ENCODE measurements at regions not wholly inside any gene's neighbourhood (a gene's known extent, or its start where the extent isn't known, plus 50 kb on each side); places are given as distances from the start of the nearest gene placed in this dataset.
"Not testable (repeated sequence)": the region's sequence is repeated elsewhere in the genome, so short reads cannot be mapped to it uniquely, and the experiment has no call there.

- H2AK9ac ChIP-seq (replicated peaks; ENCODE audit: low read depth, low read length, poor library complexity): no peak overlapping the region
- no peak overlapping the region for H2AFZ ChIP-seq (replicated peaks; ENCODE audit: low read length, poor library complexity)
- in situ Hi-C loops (cut with MboI; ENCODE audit: low sequenced_read_pairs) (no loop called here), dilution Hi-C loops (cut with HindIII; ENCODE audit: low sequenced_read_pairs, unreplicated experiment) (no loop called here), intact Hi-C loops (cut with micrococcal nuclease) (loop anchor here (5.0 kb wide), 1 partner anchor 281 kb away; no protein-coding TSS in a partner anchor)
- CTCF ChIA-PET: interaction anchor here (2.8 kb wide), 1 partner anchor 26 kb away, joined by 16 read pairs; no protein-coding TSS in a partner anchor
- no peak overlapping the region for H4K91ac ChIP-seq (ENCODE audit: insufficient read depth, low read depth, low read length)
- H3K9me3 ChIP-seq (ENCODE audit: control insufficient read depth, insufficient read depth, low read length): no peaks in the 10 kb centered on the region
- no peak overlapping the region for H3K18ac ChIP-seq (ENCODE audit: low read depth, low read length)
- TF ChIP-seq CTCF (conservative IDR thresholded peaks at IDR 0.05; ENCODE audit: low read depth, low read length): no peak
- no peak for TF ChIP-seq RAD21 (IDR thresholded peaks at IDR 0.05; ENCODE audit: low read length)
- no peak for ATAC-seq (ENCODE audit: low read depth)
- H3K36me3 ChIP-seq (ENCODE audit: control insufficient read depth, insufficient read depth, low read length): no peaks in the 10 kb centered on the region
- no CpG with 5 or more reads among the region's 1 CpG for WGBS, 2 experiments (ENCODE audit: extremely low coverage in 2 of 2, insufficient read length in 1 of 2)
- no peak overlapping the region for H3K23ac ChIP-seq (ENCODE audit: low read depth, low read length)
- BruUV-seq (replicated peaks): no TSS peak
- no peaks in the 10 kb centered on the region for H3K4me1 ChIP-seq (ENCODE audit: control insufficient read depth, insufficient read depth, low read length)
- H3K4me2 ChIP-seq (ENCODE audit: low read depth, low read length): no peak overlapping the region
- no peak overlapping the region for H3K9ac ChIP-seq (ENCODE audit: low read depth, low read length)
- H4K8ac ChIP-seq (ENCODE audit: low read depth in 2 of 2, low read length in 2 of 2): no peak overlapping the region
- no peak overlapping the region for H3K14ac ChIP-seq (replicated peaks; ENCODE audit: low read depth, low read length)
- no peak overlapping the region for H4K5ac ChIP-seq (ENCODE audit: low read depth, low read length)
- no peaks in the 10 kb centered on the region; the same call in 1 of the 2 replicates for H3K9me1 ChIP-seq (ENCODE audit: insufficient read depth, low read length)
- no peak overlapping the region for H2AK5ac ChIP-seq (ENCODE audit: low read depth, low read length)
- H3K79me1 ChIP-seq (ENCODE audit: low read depth in 1 of 2, low read length in 2 of 2): 0 out of 4 replicates have a peak, but pooled peaks cover 0 to 6% of the 10 kb centered on the region in 2 experiments
- no peak for DNase-seq
- H2BK20ac ChIP-seq (ENCODE audit: low read depth, low read length): no peak overlapping the region
- H2BK15ac ChIP-seq (ENCODE audit: low read depth, low read length): no peak overlapping the region
- POLR2A ChIA-PET (ENCODE audit: unreplicated experiment): no interaction called here
- no peaks in the 10 kb centered on the region for H4K20me1 ChIP-seq (ENCODE audit: insufficient read depth, low read length)
- H2BK120ac ChIP-seq (ENCODE audit: low read depth, low read length): no peak overlapping the region
- H3K4me3 ChIP-seq (ENCODE audit: insufficient read depth, low read depth, low read length): no peak overlapping the region
- no peak overlapping the region for H3K27ac ChIP-seq (ENCODE audit: insufficient read depth, low read length)
- no peak overlapping the region for H3K56ac ChIP-seq (ENCODE audit: extremely low read depth, insufficient read depth, low read length)
- H2BK5ac ChIP-seq (ENCODE audit: low read depth, low read length, poor library complexity, severe bottlenecking): no peak overlapping the region
- no peaks in the 10 kb centered on the region for H3K27me3 ChIP-seq (ENCODE audit: control insufficient read depth, insufficient read depth, low read length)
- no peak overlapping the region for H3K4ac ChIP-seq (ENCODE audit: low read depth, low read length)
Observed at GRCh38 chr6:27797960-27798359, 114.2 kb downstream of the OR2B2 start.

GRCh38 chr6:27796736-27797481 lies 115.3 kb downstream of the OR2B2 start:
- H3K4me2 ChIP-seq (ENCODE audit: low read depth, low read length); H3K18ac ChIP-seq (ENCODE audit: low read depth, low read length); H4K5ac ChIP-seq (ENCODE audit: low read depth, low read length); H2AK9ac ChIP-seq (replicated peaks; ENCODE audit: low read depth, low read length, poor library complexity); H2AK5ac ChIP-seq (ENCODE audit: low read depth, low read length); H3K4ac ChIP-seq (ENCODE audit: low read depth, low read length); H3K36me3 ChIP-seq (ENCODE audit: control insufficient read depth, insufficient read depth, low read length); dilution Hi-C loops (cut with HindIII; ENCODE audit: low sequenced_read_pairs, unreplicated experiment); in situ Hi-C loops (cut with MboI; ENCODE audit: low sequenced_read_pairs); BruUV-seq (replicated peaks); DNase-seq; H3K9me3 ChIP-seq (ENCODE audit: control insufficient read depth, insufficient read depth, low read length); ATAC-seq (ENCODE audit: low read depth); H4K91ac ChIP-seq (ENCODE audit: insufficient read depth, low read depth, low read length); H3K79me1 ChIP-seq (ENCODE audit: low read depth in 1 of 2, low read length in 2 of 2); POLR2A ChIA-PET (ENCODE audit: unreplicated experiment); H3K56ac ChIP-seq (ENCODE audit: extremely low read depth, insufficient read depth, low read length); H4K20me1 ChIP-seq (ENCODE audit: insufficient read depth, low read length); H2BK5ac ChIP-seq (ENCODE audit: low read depth, low read length, poor library complexity, severe bottlenecking); H4K8ac ChIP-seq (ENCODE audit: low read depth in 2 of 2, low read length in 2 of 2); H3K9me1 ChIP-seq (ENCODE audit: insufficient read depth, low read length); H2BK120ac ChIP-seq (ENCODE audit: low read depth, low read length); H3K27me3 ChIP-seq (ENCODE audit: control insufficient read depth, insufficient read depth, low read length); H3K4me1 ChIP-seq (ENCODE audit: control insufficient read depth, insufficient read depth, low read length); H2BK15ac ChIP-seq (ENCODE audit: low read depth, low read length); H2BK20ac ChIP-seq (ENCODE audit: low read depth, low read length); H2AFZ ChIP-seq (replicated peaks; ENCODE audit: low read length, poor library complexity); H3K14ac ChIP-seq (replicated peaks; ENCODE audit: low read depth, low read length); H3K9ac ChIP-seq (ENCODE audit: low read depth, low read length); H3K23ac ChIP-seq (ENCODE audit: low read depth, low read length); H3K27ac ChIP-seq (ENCODE audit: insufficient read depth, low read length); H3K4me3 ChIP-seq (ENCODE audit: insufficient read depth, low read depth, low read length): not testable (repeated sequence)
- no CpG with 5 or more reads among the region's 8 CpGs for whole genome bisulfite sequencing, 2 experiments (ENCODE audit: extremely low coverage in 2 of 2, insufficient read length in 1 of 2)
- CTCF ChIA-PET: interaction anchor here (0.5 to 2.8 kb wide), 8 partner anchors 13 to 670 kb away, joined by 3 to 16 read pairs (median 4); a partner anchor contains a TSS
- intact Hi-C loops (cut with micrococcal nuclease): loop anchor here (5.0 kb wide), 1 partner anchor 280 kb away; no protein-coding TSS in a partner anchor

Data from IMR-90 (cell line).